ENCODE measurements at regions not wholly inside any gene's neighbourhood (a gene's known extent, or its start where the extent isn't known, plus 50 kb on each side); places are given as distances from the start of the nearest gene placed in this dataset.

- Histone ChIP-seq H3K4me3 (no peak overlapping the region), H3K4me1 (no peaks in the 10 kb centered on the region), H3K9ac (ENCODE audit: low read depth in 2 of 2, low read length in 2 of 2) (no peak overlapping the region), H3K27ac (no peak overlapping the region), H3K27me3 (no peaks in the 10 kb centered on the region), H3K9me3 (no peaks in the 10 kb centered on the region), H3K36me3 (no peaks in the 10 kb centered on the region)
- intact Hi-C loops (cut with DNase I) = no loop called here
- no peak for DNase-seq
- TF ChIP-seq CTCF (IDR thresholded peaks at IDR 0.05) = no peak
Observed at GRCh38 chr14:36428350-36428749, 91.7 kb downstream of the NKX2-1 start.

GRCh38 chr14:36426836-36427235 lies 93.2 kb downstream of the NKX2-1 start:
- Histone ChIP-seq H3K27ac (no peak overlapping the region), H3K9me3 (no peaks in the 10 kb centered on the region), H3K4me3 (no peak overlapping the region), H3K4me1 (no peaks in the 10 kb centered on the region), H3K36me3 (no peaks in the 10 kb centered on the region), H3K27me3 (no peaks in the 10 kb centered on the region), H3K9ac (ENCODE audit: low read depth in 2 of 2, low read length in 2 of 2) (no peak overlapping the region)
- no peak for TF ChIP-seq CTCF (IDR thresholded peaks at IDR 0.05)
- intact Hi-C loops (cut with DNase I) = no loop called here
- DNase-seq = no peak

- no peak overlapping the region for H3K9ac ChIP-seq (ENCODE audit: low read depth in 2 of 2, low read length in 2 of 2)
- intact Hi-C loops (cut with DNase I) = no loop called here
- no peak for TF ChIP-seq CTCF (IDR thresholded peaks at IDR 0.05)
- H3K36me3 ChIP-seq = no peaks in the 10 kb centered on the region
- H3K4me3 ChIP-seq = no peak overlapping the region
- H3K9me3 ChIP-seq = no peaks in the 10 kb centered on the region
- no peak overlapping the region for H3K27ac ChIP-seq
- H3K4me1 ChIP-seq = no peaks in the 10 kb centered on the region
- DNase-seq = no peak
- H3K27me3 ChIP-seq = no peaks in the 10 kb centered on the region
Observed at GRCh38 chr14:36426113-36426512, 93.9 kb downstream of the NKX2-1 start.

GRCh38 chr14:36424478-36425102 lies 95.4 kb downstream of the NKX2-1 start:
- DNase-seq = no peak
- Histone ChIP-seq H3K9ac (ENCODE audit: low read depth in 2 of 2, low read length in 2 of 2) (no peak overlapping the region), H3K27ac (no peak overlapping the region), H3K36me3 (no peaks in the 10 kb centered on the region), H3K27me3 (no peaks in the 10 kb centered on the region), H3K4me1 (no peaks in the 10 kb centered on the region), H3K9me3 (no peaks in the 10 kb centered on the region), H3K4me3 (no peak overlapping the region)
- TF ChIP-seq CTCF (IDR thresholded peaks at IDR 0.05) = no peak
- intact Hi-C loops (cut with DNase I) = no loop called here

GRCh38 chr14:36423430-36423829 lies 96.6 kb downstream of the NKX2-1 start:
- Histone ChIP-seq H3K4me1 (no peaks in the 10 kb centered on the region), H3K9me3 (no peaks in the 10 kb centered on the region), H3K27ac (no peak overlapping the region), H3K9ac (ENCODE audit: low read depth in 2 of 2, low read length in 2 of 2) (no peak overlapping the region), H3K36me3 (no peaks in the 10 kb centered on the region), H3K27me3 (no peaks in the 10 kb centered on the region), H3K4me3 (no peak overlapping the region)
- no peak for TF ChIP-seq CTCF (IDR thresholded peaks at IDR 0.05)
- no peak for DNase-seq
- intact Hi-C loops (cut with DNase I) = no loop called here

Measured in colonic mucosa (tissue), 4 donors.